GM19035 (cell line): ENCODE measurements at regions not wholly inside any gene's neighbourhood (a gene's known extent, or its start where the extent isn't known, plus 50 kb on each side); places are given as distances from the start of the nearest gene placed in this dataset.

ENCODE experiments used
- ATAC-seq: cut with Tn5 transposase; IDR thresholded peaks from one replicate; pipeline ENCODE4 v1.9.1; 2021; ENCODE audit not compliant: unreplicated experiment

- no peak for ATAC-seq
Observed at GRCh38 chr1:239868058-239868832, 223.4 kb upstream of the FMN2 start.

GRCh38 chr1:239870194-239870593 lies 221.5 kb upstream of the FMN2 start:
- no peak for ATAC-seq

GRCh38 chr1:239872626-239873025 lies 219.1 kb upstream of the FMN2 start:
- no peak for ATAC-seq

- ATAC-seq: no peak
Observed at GRCh38 chr1:239874831-239875230, 216.9 kb upstream of the FMN2 start.

GRCh38 chr1:239879321-239880170 lies 212.1 kb upstream of the FMN2 start:
- ATAC-seq: no peak

- ATAC-seq: no peak
Observed at GRCh38 chr1:239882967-239883366, 208.7 kb upstream of the FMN2 start.

- no peak for ATAC-seq
Observed at GRCh38 chr1:239884796-239885195, 206.9 kb upstream of the FMN2 start.

GRCh38 chr1:239886266-239886665 lies 205.4 kb upstream of the FMN2 start:
- no peak for ATAC-seq

- no peak for ATAC-seq
Observed at GRCh38 chr1:239888639-239889038, 203.0 kb upstream of the FMN2 start.

- no peak for ATAC-seq
Observed at GRCh38 chr1:239891621-239892358, 199.9 kb upstream of the FMN2 start.

GRCh38 chr1:239892602-239893001 lies 199.1 kb upstream of the FMN2 start:
- ATAC-seq: no peak

GRCh38 chr1:239893127-239893731 lies 198.5 kb upstream of the FMN2 start:
- ATAC-seq: no peak

- ATAC-seq: no peak
Observed at GRCh38 chr1:239896569-239896968, 195.1 kb upstream of the FMN2 start.

- no peak for ATAC-seq
Observed at GRCh38 chr1:239896980-239897379, 194.7 kb upstream of the FMN2 start.

GRCh38 chr1:239897458-239897857 lies 194.2 kb upstream of the FMN2 start:
- no peak for ATAC-seq

- peak; percentile 90 for ATAC-seq
Observed at GRCh38 chr1:239898062-239898730, 193.5 kb upstream of the FMN2 start.

GRCh38 chr1:239899747-239900146 lies 191.9 kb upstream of the FMN2 start:
- ATAC-seq: no peak

- ATAC-seq: no peak
Observed at GRCh38 chr1:239906394-239906793, 185.3 kb upstream of the FMN2 start.

GRCh38 chr1:239909898-239910297 lies 181.8 kb upstream of the FMN2 start:
- no peak for ATAC-seq

- ATAC-seq: no peak
Observed at GRCh38 chr1:239912471-239912870, 179.2 kb upstream of the FMN2 start.
